ENCODE measurements at regions not wholly inside any gene's neighbourhood (a gene's known extent, or its start where the extent isn't known, plus 50 kb on each side); places are given as distances from the start of the nearest gene placed in this dataset.

- no peak for DNase-seq
- ATAC-seq = no peak
- H3K9me3 ChIP-seq = peaks cover 0 to 11% (median 0%) of the 10 kb centered on the region in 3 donors
- TF ChIP-seq POLR2A (IDR thresholded peaks at IDR 0.05) (no peak), CTCF (IDR thresholded peaks at IDR 0.05) (no peak)
- 74 to 75% methylated on average over 6 to 7 of the region's 7 CpGs for WGBS, 2 donors
- intact Hi-C loops (cut with DNase I) = no loop called here
- no peak overlapping the region for H3K4me3 ChIP-seq
- no peaks in the 10 kb centered on the region for H3K27me3 ChIP-seq
- H3K4me1 ChIP-seq = no peaks in the 10 kb centered on the region
- H3K27ac ChIP-seq = no peak overlapping the region
- H3K36me3 ChIP-seq (replicated peaks in 1 of 2; ENCODE audit: insufficient read depth in 1 of 2, low read depth in 2 of 2) = no peaks in the 10 kb centered on the region
These were observed 164.8 kb downstream of the TFAP2C start for GRCh38 chr20:56793916-56794315.

GRCh38 chr20:56795492-56795891, 166.4 kb downstream of the TFAP2C start:
- H3K27me3 ChIP-seq = no peaks in the 10 kb centered on the region
- TF ChIP-seq CTCF (IDR thresholded peaks at IDR 0.05) (no peak), POLR2A (IDR thresholded peaks at IDR 0.05) (no peak)
- no peaks in the 10 kb centered on the region for H3K36me3 ChIP-seq (replicated peaks in 1 of 2; ENCODE audit: insufficient read depth in 1 of 2, low read depth in 2 of 2)
- intact Hi-C loops (cut with DNase I) = no loop called here
- H3K4me1 ChIP-seq = no peaks in the 10 kb centered on the region
- DNase-seq (no peak), ATAC-seq (no peak)
- 66 to 76% methylated on average over 2 of the region's 2 CpGs for WGBS, 2 donors
- peaks cover 0 to 13% (median 0%) of the 10 kb centered on the region in 3 donors for H3K9me3 ChIP-seq
- H3K27ac ChIP-seq = no peak overlapping the region
- no peak overlapping the region for H3K4me3 ChIP-seq

- H3K4me3 ChIP-seq = no peak overlapping the region
- H3K9me3 ChIP-seq = peaks cover 0 to 13% (median 0%) of the 10 kb centered on the region in 3 donors
- ATAC-seq (no peak), DNase-seq (no peak)
- H3K36me3 ChIP-seq (replicated peaks in 1 of 2; ENCODE audit: insufficient read depth in 1 of 2, low read depth in 2 of 2) = no peaks in the 10 kb centered on the region
- H3K27me3 ChIP-seq = no peaks in the 10 kb centered on the region
- TF ChIP-seq CTCF (IDR thresholded peaks at IDR 0.05) (no peak), POLR2A (IDR thresholded peaks at IDR 0.05) (no peak)
- H3K4me1 ChIP-seq = no peaks in the 10 kb centered on the region
- intact Hi-C loops (cut with DNase I) = no loop called here
- no peak overlapping the region for H3K27ac ChIP-seq
- WGBS, 2 donors = 52 to 61% methylated on average over 3 of the region's 3 CpGs
These were observed 167.2 kb downstream of the TFAP2C start for GRCh38 chr20:56796345-56796744.

GRCh38 chr20:56797023-56797422, 167.9 kb downstream of the TFAP2C start:
- DNase-seq = no peak
- 41 to 57% methylated on average over 2 of the region's 2 CpGs for WGBS, 2 donors
- H3K27ac ChIP-seq = no peak overlapping the region
- no peak for TF ChIP-seq POLR2A (IDR thresholded peaks at IDR 0.05)
- TF ChIP-seq CTCF (IDR thresholded peaks at IDR 0.05) = no peak
- H3K36me3 ChIP-seq (replicated peaks in 1 of 2; ENCODE audit: insufficient read depth in 1 of 2, low read depth in 2 of 2) = no peaks in the 10 kb centered on the region
- ATAC-seq = no peak
- H3K9me3 ChIP-seq = peaks cover 0 to 13% (median 0%) of the 10 kb centered on the region in 3 donors
- no peaks in the 10 kb centered on the region for H3K27me3 ChIP-seq
- intact Hi-C loops (cut with DNase I) = no loop called here
- no peaks in the 10 kb centered on the region for H3K4me1 ChIP-seq
- H3K4me3 ChIP-seq = no peak overlapping the region

GRCh38 chr20:56798634-56799033, 169.5 kb downstream of the TFAP2C start:
- WGBS, 2 donors = 55 to 88% methylated on average over 1 of the region's 1 CpG
- ATAC-seq = no peak
- TF ChIP-seq CTCF (IDR thresholded peaks at IDR 0.05) = no peak
- no peak for TF ChIP-seq POLR2A (IDR thresholded peaks at IDR 0.05)
- H3K36me3 ChIP-seq (replicated peaks in 1 of 2; ENCODE audit: insufficient read depth in 1 of 2, low read depth in 2 of 2) = no peaks in the 10 kb centered on the region
- peaks cover 0 to 4% of the 10 kb centered on the region in 2 donors for H3K27me3 ChIP-seq
- intact Hi-C loops (cut with DNase I) = no loop called here
- DNase-seq = no peak
- no peaks in the 10 kb centered on the region for H3K4me1 ChIP-seq
- H3K9me3 ChIP-seq = peaks cover 0 to 13% (median 0%) of the 10 kb centered on the region in 3 donors
- no peak overlapping the region for H3K27ac ChIP-seq
- H3K4me3 ChIP-seq = no peak overlapping the region
